Lung microvascular endothelial cell (primary cell): ENCODE measurements at regions not wholly inside any gene's neighbourhood (a gene's known extent, or its start where the extent isn't known, plus 50 kb on each side); places are given as distances from the start of the nearest gene placed in this dataset.

Source experiments
- DNase-seq, 2 donors: peaks; one replicate each; pipeline versions ENCODE4 v3.0.0 to v3.0.0-alpha.2; 2010; ENCODE audit warnings: low read depth in 2 of 2

- no peak for DNase-seq
Measured at GRCh38 chr10:83863283-83863966, 275.9 kb upstream of the GHITM start.

- DNase-seq: no peak
Measured at GRCh38 chr10:83869898-83870297, 269.4 kb upstream of the GHITM start.

GRCh38 chr10:83871187-83872081 is 267.9 kb upstream of the GHITM start:
- DNase-seq: peak; percentile 66 to 77

GRCh38 chr10:83880252-83880791 is 259.0 kb upstream of the GHITM start:
- peak in 1 of 2 donors; percentile 2 for DNase-seq

GRCh38 chr10:83881661-83882060 is 257.6 kb upstream of the GHITM start:
- no peak for DNase-seq

- no peak for DNase-seq
Measured at GRCh38 chr10:83886871-83887270, 252.4 kb upstream of the GHITM start.

GRCh38 chr10:83892737-83893136 is 246.6 kb upstream of the GHITM start:
- no peak for DNase-seq

- no peak for DNase-seq
Measured at GRCh38 chr10:83896219-83896618, 243.1 kb upstream of the GHITM start.

- DNase-seq: no peak
Measured at GRCh38 chr10:83897626-83898025, 241.7 kb upstream of the GHITM start.

GRCh38 chr10:83908506-83908905 is 230.8 kb upstream of the GHITM start:
- no peak for DNase-seq

GRCh38 chr10:83909001-83909400 is 230.3 kb upstream of the GHITM start:
- DNase-seq: no peak

- no peak for DNase-seq
Measured at GRCh38 chr10:83915801-83916200, 223.5 kb upstream of the GHITM start.

GRCh38 chr10:83917537-83918506 is 221.5 kb upstream of the GHITM start:
- no peak for DNase-seq

- no peak for DNase-seq
Measured at GRCh38 chr10:83919187-83919586, 220.1 kb upstream of the GHITM start.

- no peak for DNase-seq
Measured at GRCh38 chr10:83921984-83922860, 217.1 kb upstream of the GHITM start.

- no peak for DNase-seq
Measured at GRCh38 chr10:83925133-83925532, 214.2 kb upstream of the GHITM start.

GRCh38 chr10:83926606-83927005 is 212.7 kb upstream of the GHITM start:
- DNase-seq: no peak

- DNase-seq: no peak
Measured at GRCh38 chr10:83927166-83927565, 212.1 kb upstream of the GHITM start.

GRCh38 chr10:83929399-83929798 is 209.9 kb upstream of the GHITM start:
- no peak for DNase-seq

GRCh38 chr10:83931669-83932068 is 207.6 kb upstream of the GHITM start:
- no peak for DNase-seq
